Sigmoid colon (tissue), 4 donors: ENCODE measurements at regions not wholly inside any gene's neighbourhood (a gene's known extent, or its start where the extent isn't known, plus 50 kb on each side); places are given as distances from the start of the nearest gene placed in this dataset.

ENCODE experiments used
- CTCF ChIP-seq, 4 experiments: fragments of 450-650 bp in 3 of 4; fragments of 200-600 bp in 1 of 4; IDR thresholded peaks; one replicate each; pipeline ENCODE4 v1.5.1; 2016 to 2019; ENCODE audit warnings: antibody characterized with exemption in 4 of 4, mild to moderate bottlenecking in 3 of 4, moderate library complexity in 2 of 4
- EP300 ChIP-seq, 4 donors: sonication (generic); formaldehyde crosslinking; IDR thresholded peaks; one replicate each; pipeline ENCODE4 v1.6.1; 2017; ENCODE audit warnings: antibody characterized with exemption in 4 of 4
- POLR2A ChIP-seq, 2 donors: fragments of 450-650 bp; IDR thresholded peaks; one replicate each; pipeline ENCODE4 v1.6.1; 2016; ENCODE audit warnings: antibody characterized with exemption in 2 of 2, mild to moderate bottlenecking in 2 of 2, moderate library complexity in 2 of 2
- POLR2AphosphoS5 ChIP-seq, 4 donors: sonication (generic); formaldehyde crosslinking; IDR thresholded peaks; one replicate each; pipeline ENCODE4 v1.6.1; 2017; ENCODE audit warnings: antibody characterized with exemption in 4 of 4

- no peak for TF ChIP-seq CTCF (IDR thresholded peaks at IDR 0.05)
- TF ChIP-seq POLR2A (IDR thresholded peaks at IDR 0.05): no peak
- no peak for TF ChIP-seq EP300 (IDR thresholded peaks at IDR 0.05)
- no peak for TF ChIP-seq POLR2AphosphoS5 (IDR thresholded peaks at IDR 0.05)
Measured at GRCh38 chr7:26426096-26426495, 134.4 kb downstream of the SNX10 start.
